Left cardiac atrium (tissue), 4 donors: ENCODE measurements at regions not wholly inside any gene's neighbourhood (a gene's known extent, or its start where the extent isn't known, plus 50 kb on each side); places are given as distances from the start of the nearest gene placed in this dataset.
"Not testable (repeated sequence)": the region's sequence is repeated elsewhere in the genome, so short reads cannot be mapped to it uniquely, and the experiment has no call there.

Experiments used
- ATAC-seq, 2 donors: fragments of 200-7000 bp; cut with Tn5 transposase; one replicate each; pipeline ENCODE4 v1.9.1; 2020; ENCODE audit warnings: mild to moderate bottlenecking in 2 of 2, moderate library complexity in 2 of 2
- DNase-seq: peaks from one replicate; pipeline ENCODE4 v3.0.0-alpha.2; 2020
- intact Hi-C, 2 donors: fragments of 100-400 bp; cut with DNase I; formaldehyde crosslinking; loops; one replicate each; pipeline versions ENCODE4 v1.14.1 to v1.15.1; 2022 to 2023
- donor health status: DM: no; HTN: yes; CAD: no.
- donor health status: DM: no; HTN: yes; CAD: no; lungs with severe emphysema.
- donor health status: DM: yes; HTN: yes; CAD: no.
- donor health status: Dilated cardiomyopathy.

DNA sequence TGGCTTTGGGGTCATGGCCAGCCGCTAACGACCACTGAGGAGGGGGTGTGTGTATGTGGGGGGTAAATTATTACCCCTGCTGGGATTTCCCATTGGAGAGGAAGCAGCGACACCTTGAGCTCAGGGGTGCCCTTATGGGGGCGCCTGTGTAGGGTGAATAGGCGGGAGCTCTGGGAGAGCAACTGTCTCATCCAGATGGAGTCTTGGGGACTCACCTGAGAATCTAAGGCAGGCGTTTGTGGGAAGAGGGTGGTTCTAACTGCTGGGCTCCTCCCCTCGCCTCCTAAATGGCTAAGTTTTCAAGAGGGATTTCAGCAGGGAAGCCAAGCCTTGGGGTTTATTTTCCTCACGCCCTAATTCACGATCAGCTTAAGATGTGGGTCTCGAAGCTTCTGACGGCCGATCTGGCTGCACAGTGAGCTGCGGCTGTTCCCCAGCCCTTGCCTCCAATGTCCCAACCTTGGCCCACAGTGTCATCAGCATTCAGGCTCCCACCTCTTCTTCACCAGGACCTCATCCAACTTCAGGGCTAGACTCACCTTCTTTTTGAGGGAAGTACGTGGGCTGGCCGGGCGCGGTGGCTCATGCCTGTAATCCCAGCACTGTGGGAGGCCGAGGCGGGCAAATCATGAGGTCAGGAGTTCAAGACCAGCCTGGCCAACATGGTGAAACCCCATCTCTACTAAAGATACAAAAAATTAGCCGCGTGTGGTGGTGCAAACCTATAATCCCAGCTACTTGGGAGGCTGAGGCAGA is 136.9 kb upstream of the EEF2KMT start:
- intact Hi-C loops, result loop anchor here (5.0 to 10.0 kb wide), 2 partner anchors 390 to 1408 kb away; no protein-coding TSS in a partner anchor
- ATAC-seq (no peak), DNase-seq (no peak)

DNA sequence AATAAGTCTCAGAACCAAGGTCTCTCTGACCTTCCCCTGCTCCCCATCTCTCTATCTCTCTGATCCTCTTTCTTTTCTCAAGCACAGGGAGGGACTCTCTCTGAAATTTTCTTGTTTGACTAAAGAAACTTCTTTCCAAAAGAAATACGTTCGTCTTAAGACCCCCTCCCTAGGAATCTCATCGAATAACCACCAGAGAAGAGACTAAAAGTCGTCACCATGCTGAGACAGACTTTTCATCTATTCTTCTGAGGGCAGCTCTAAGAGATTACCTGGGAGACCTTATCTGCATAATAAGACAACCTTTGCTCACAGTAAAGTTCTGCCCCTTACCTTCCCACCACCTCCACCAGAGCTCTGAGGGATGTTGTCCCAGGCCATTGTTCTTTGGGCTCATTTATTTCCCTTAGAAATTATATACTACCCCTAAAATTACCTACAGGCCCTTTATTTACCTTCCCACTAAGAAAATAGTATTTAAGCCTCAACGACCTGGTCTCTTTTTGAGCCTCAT is 133.7 kb upstream of the EEF2KMT start:
- intact Hi-C loops, result loop anchor here in 1 of 2 donors (10.0 kb wide), 1 partner anchor 393 kb away; no protein-coding TSS in a partner anchor
- no peak for ATAC-seq

DNA sequence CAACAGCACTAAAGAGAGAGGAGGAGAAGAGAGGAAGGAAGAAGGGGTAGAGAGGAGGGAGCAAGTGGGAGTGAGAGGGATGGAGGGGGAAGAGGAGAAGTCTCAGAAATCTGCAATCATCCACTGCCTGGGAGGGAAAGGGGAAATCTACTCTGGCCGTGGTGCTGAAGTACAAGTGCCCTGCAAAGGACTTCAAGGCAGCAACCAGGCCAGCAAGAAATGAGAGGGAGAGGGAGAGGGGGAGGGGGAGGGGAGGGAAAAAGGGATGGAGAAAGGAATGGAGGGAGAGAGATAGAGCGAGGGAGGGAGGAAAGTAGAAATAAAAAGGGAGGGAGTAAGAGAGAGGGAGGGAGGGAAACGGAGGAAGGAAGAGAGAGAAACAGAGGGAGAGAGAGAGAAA is 130.8 kb upstream of the EEF2KMT start:
- no peak for DNase-seq
- intact Hi-C loops, result no loop called here
- ATAC-seq, result no peak

More for the DNA sequence above, 133.7 kb upstream of the EEF2KMT start:
- DNase-seq, result no peak

DNA sequence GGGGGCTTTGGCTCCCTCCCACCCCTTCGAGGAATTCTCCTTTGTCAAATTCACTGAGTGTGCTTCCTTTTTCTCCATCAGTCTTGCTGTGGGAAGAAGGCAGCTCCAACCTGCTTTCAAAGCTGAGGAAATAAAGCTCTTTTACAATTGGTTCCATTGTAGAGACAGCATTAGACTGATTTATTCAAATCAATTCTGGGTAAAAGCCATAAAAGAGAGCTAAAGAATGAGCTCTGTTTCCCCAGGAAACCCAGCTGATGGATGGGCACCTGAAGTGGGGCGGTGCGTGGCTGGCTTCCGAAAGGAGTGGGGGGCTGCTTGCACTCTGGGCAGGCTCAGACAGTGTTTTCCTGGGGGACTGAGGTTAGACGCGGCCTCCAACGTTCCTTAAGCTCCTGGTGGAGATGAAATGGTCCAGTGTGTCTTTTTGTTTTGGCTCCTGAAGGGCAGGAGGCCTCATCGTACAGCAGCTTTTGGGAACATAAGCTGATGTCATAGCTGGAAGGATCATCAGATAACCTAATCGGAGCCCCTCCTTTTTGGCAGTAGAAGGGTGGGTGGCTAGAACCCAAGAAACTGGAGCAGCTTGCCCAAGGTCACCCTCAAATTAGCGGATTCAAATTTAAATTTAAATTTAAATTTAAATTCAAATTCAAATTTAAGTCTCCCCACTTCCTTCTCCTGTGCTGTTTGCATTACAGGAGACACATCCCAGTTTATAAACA is 128.5 kb upstream of the EEF2KMT start:
- DNase-seq (no peak), ATAC-seq (no peak)
- intact Hi-C loops, result no loop called here

DNA sequence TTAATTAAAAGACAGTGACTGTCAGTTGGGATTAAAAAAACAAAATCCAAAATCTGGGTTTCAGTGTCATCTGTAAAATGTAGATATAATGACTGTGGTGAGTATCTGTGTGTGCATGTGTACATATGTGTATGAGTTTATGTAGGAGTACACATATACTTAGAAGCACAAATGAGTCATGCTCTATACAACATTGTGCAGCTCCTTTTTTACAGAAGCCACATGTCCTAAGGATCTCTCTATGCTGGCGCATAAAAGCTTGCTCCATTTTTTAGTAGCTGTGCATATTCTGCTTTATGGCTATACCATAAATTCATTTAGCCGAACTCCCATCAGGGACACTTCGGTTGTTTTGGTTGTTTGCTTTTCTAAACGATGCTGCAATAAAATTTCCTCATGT is 125.2 kb upstream of the EEF2KMT start:
- intact Hi-C loops, result no loop called here
- DNase-seq (no peak), ATAC-seq (no peak)

DNA sequence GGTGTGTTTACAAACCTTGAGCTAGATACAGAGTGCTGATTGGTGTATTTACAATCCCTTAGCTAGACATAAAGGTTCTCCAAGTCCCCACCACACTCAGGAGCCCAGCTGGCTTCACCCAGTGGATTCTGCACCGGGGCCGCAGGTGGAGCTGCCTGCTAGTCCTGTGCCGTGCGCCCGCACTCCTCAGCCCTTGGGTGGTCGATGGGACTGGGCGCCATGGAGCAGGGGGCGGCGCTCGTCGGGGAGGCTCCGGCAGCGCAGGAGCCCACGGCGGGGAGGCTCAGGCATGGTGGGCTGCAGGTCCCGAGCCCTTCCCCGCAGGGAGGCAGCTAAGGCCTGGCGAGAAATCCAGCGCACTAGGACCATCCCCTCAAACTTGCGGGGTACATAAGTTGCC is 124.2 kb upstream of the EEF2KMT start:
- ATAC-seq, DNase-seq, intact Hi-C loops: not testable (repeated sequence)

DNA sequence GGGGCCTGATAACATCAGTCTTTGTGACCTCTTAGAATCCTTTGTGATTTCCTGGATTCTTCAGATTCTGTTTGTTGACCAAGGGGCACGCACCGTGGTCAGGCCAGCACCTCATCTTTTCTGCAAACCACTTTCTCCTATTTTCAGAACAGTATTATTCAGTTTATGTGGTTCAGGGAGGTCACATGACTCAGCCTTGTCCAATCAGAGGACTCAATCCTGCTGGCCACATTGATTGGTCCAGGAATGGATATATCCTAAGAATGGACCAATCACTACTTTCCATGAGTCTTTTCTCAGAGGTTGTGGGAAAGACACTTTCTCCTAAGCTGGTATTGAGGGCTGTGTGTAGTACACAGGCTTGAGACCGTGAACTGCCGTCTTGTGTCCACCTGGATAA is 123.1 kb upstream of the EEF2KMT start:
- intact Hi-C loops, result no loop called here
- ATAC-seq, result no peak
- no peak for DNase-seq

DNA sequence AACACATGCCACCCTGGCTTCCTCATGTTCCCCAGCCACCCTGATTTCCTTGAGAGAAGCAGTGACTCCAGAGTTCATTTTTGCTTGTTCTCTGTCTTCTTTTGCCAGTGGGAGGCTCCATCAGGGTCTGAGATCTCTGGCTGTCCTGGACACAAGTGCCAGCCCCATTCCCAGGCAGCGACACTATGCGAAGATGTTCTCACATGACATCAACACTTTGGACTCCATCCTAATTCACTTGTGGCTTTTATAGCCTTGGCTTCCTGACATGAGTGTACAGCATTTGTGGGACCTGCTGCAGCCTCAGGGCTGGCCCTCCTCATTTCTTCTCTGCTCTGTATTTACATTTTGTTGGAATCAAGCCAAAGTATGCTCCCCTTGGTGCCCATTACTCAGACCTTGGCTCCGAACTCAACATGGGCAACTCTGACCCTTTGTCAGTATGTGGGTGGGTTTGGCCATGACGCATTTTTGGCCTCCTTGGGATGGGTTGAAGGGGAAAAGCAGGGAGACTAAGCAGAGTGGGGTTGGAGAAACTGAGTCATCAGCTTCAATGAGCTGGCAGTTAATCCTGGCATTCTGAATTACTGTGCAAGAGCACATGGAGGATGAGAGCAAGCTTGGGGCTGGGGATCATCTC is 119.0 kb upstream of the EEF2KMT start:
- intact Hi-C loops, result no loop called here
- no peak for ATAC-seq
- no peak for DNase-seq

DNA sequence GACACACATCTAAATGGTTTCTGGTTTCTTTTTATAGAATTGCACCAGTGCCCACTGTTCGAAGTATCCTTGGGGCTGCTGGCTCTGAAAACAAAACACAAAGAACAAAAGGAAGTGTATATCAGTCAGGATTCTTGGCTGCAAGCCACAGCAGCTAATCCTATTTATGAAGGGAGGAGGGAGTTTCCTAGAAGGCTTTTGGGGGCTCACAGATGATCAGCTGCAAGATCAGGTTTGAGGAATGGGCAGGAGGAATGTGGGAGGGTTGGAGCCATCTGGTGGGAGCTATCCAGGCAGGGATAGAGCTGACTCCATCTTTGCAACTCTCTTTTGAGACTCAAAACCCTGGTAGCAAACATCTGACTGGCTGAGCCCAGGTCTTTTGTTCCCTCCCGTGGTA is 118.3 kb upstream of the EEF2KMT start:
- DNase-seq (no peak), ATAC-seq (no peak)
- intact Hi-C loops, result no loop called here

DNA sequence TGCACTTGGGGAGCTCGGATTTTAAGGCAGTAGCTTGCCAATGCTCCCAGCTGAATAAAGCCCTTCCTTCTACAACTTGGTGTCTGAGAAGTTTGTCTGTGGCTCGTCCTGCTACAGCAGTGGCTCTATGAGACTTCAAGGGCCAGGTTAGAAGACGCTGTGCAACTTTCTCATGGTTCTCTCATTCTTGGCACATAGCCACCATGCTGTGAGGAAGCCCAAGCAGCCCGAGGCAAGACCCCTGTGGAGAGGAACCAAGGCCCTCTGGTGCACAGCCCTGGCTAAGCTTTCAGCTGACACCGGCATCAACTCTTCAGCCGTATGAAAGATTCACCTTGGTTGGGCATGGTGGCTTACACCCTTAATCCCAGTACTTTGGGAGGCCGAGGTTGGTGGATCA is 116.9 kb upstream of the EEF2KMT start:
- DNase-seq (no peak), ATAC-seq (no peak)
- intact Hi-C loops, result no loop called here

DNA sequence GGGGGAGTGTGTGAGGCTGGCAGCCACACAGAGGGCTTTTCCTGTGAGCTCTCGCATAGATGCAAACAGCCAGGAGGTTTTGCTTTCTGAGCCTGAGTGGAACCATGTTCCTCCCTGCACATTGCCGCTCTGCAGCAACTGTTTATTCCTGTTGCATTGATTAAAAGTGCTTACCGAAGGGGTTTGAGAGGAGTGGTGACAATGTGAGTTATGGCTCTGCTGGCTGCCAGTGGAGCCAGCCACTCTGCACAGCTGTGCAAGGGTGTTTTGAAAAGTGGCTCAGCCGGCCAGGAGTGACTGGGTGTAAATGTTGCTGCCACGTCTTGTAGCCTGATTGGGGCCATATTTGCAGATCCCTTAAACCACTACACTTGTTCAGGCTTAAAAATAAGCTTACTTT is 114.9 kb upstream of the EEF2KMT start:
- ATAC-seq, DNase-seq, intact Hi-C loops: not testable (repeated sequence)

DNA sequence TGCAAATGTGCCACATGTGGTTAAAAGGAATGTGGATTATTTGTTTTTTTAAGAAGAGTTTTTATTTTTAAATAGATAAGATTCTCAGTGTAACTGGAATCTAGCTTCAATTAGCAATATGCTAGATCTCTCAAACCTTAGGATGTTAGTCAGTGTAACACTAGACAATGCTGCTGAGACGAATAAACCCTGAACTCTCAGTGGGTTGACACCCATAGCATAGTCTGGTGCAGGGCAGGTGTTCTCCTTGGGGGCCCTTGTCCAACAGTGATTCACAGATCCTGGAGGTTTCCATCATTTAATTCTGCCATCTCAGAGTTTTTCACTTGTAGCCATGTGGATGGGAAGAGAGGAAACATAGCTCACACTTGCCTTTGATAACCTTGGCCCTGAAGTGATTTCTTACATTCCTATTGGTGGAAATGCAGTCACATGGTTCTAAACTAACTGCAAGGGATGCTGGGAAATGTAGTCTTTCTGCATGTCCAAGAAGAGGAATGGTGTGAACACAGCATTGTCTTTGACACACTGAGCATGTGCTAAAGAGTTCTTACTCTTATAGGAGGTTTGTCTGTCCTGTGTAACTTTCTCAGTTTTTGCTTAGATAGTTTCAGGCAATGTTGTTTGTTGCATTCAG is 110.4 kb upstream of the EEF2KMT start:
- intact Hi-C loops, ATAC-seq, DNase-seq: not testable (repeated sequence)

DNA sequence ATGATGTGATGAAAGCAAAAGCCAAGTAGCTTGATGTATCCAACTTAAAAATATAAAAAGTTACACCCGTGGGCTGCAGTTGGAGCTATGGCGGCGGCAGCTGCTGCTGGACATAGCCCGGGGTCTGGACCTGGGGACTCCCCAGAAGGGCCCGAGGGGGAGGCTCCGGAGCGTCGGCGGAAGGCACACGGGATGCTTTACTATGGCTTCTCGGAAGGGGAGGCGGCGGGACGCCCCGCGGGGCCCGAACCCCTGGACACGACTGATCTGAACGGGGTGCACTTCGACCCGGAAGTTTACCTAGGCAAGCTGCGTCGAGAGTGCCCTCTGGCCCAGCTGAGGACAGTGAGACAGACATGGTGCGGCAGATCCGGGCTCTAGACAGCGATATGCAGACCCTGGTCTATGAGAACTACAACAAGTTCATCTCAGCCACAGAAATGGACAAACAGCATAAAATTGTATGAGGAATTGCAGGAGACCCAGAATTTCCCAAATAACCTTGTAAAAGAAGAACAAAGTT is 109.5 kb upstream of the EEF2KMT start:
- no peak for DNase-seq
- no peak for ATAC-seq
- intact Hi-C loops, result no loop called here

DNA sequence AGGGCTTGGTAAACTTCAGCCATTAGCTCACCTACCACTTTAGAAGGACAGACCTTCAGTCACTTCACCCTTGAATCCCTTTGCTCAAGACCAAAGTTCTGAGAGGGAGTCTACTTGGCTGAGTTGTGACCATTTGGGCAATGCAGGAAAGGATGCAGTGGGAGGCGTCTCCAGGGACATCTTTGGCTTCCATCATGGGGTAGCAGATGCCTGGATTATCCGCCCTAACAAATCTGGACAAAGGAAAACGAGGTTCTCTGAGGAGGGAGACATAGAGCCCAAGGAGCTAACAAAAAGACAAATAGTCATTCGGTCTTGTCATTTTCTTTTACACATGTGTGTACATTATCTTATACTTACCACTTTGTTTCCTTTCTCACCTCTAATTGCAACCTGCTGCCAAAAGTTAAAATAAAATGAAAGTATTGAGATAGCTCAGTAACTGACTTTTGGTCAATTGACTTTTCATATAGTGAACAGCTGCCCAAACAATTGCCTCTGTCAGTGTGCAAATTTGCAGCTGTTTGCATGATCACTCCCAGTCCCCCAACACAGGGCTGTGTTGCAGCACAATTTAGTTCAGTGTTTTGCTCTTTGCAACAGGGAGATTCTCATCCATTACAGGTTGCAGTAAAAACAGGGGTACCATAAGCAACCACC is 108.9 kb upstream of the EEF2KMT start:
- no peak for ATAC-seq
- no peak for DNase-seq
- intact Hi-C loops, result no loop called here

DNA sequence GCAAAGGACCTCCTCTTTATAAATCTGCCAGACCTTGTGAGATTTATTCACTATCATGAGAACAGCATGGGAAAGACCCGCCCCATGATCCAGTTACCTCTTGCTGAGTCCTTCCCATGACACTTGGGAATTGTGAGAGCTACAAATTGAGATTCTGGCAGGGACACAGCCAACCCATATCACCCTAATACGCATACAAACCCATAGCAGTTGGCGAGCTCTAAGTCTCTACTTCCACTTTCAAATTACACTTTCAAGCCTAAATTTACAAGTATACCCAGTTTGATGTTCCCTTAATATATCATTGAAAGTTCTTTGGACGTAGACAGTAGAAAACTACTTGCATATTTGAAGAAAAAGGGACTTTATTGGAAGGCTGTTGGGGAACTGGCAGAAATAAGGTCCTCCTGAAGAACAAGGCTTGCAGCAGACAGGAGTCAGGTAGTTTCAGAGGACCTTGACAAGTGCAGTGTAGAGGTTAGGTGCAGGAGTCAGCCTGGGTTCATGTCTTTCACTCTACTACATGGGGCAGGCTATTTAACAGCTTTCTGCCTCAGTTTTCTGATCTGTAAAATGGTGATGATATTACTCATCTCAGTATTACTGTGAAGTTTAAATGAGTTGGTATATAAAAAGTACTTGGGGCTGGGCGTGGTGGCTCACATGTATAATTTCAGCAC is 107.9 kb upstream of the EEF2KMT start:
- intact Hi-C loops, result no loop called here
- DNase-seq (no peak), ATAC-seq (no peak)

DNA sequence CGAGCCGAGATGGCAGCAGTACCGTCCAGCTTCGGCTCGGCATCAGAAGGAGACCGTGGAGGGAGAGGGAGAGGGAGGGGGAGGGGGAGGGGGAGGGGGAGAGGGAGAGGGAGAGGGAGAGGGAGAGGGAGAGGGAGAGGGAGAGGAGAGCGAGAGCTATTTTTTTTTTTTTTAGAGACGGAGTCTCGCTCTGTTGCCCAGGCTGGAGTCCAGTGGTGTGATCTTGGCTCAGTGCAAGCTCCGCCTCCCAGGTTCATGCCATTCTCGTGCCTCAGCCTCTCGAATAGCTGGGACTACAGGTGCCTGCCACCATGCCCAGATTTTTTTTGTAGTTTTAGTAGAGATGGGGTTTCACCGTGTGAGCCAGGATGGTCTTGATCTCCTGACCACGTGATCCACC is 106.1 kb upstream of the EEF2KMT start:
- intact Hi-C loops, DNase-seq, ATAC-seq: not testable (repeated sequence)

DNA sequence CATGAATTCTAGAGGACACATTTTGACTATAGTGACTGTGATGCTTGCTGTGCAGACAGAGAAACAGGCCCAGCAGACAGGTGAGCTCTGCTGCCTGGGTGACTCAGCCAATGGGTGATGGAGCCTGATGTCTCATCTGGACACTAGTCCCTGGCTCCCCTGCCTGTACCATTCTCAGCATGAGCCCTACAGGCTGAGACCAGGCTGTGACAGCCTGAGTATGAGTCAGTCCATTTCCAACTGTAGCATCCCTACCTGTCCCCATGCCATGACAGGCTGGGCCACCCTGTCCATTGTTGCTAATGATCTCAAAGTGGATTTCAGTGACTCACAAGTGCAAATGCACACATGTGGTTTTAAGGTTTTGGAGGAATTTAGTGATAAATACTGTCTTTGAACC is 102.5 kb upstream of the EEF2KMT start:
- ATAC-seq, result no peak
- no peak for DNase-seq
- intact Hi-C loops, result no loop called here

DNA sequence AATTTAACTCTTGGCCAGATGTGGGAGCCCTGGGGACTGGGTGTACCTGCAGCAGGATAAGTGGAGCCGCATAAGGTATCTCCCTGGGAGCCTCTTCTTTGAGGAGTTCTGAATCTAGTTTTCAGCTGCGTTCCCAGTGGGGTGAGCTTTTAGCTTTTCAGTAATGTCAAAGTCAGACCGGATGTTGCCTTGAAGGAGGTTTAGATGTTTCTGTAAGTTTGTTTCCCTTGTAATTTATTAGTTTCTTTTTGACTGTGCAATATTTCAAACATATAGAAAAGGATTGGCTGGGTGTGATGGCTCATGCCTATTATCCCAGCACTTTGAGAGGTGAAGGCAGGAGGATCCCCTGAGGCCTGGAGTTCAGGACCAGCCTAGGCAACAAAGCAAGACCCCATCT is 98.6 kb upstream of the EEF2KMT start:
- intact Hi-C loops, result no loop called here
- DNase-seq, result no peak
- no peak for ATAC-seq
